ENCODE measurements at regions not wholly inside any gene's neighbourhood (a gene's known extent, or its start where the extent isn't known, plus 50 kb on each side); places are given as distances from the start of the nearest gene placed in this dataset.

DNA sequence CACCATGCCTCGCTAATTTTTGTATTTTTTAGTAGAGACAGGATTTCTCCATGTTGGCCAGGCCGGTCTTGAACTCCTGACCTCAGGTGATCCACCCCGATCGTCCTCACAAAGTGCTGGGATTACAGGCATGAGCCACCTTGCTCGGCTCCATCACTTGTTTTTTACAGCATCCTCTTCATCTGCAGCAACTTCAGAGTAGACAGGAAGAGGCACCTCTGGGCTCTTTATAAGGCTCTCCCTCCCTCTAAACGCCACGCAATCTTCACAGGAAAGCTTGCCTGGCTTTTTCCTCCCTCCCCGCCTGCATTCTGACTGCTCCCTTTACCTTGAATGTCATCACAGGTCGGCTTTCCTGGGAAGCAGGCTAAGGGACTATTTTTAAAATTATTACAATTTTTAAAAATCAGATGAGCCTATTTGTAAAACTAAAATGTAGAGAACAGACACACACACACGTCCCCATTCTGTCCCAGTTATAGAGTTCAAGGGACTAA lies 111.5 kb upstream of the LDB2 start:
- no peak overlapping the region for H3K4me3 ChIP-seq
- no peaks in the 10 kb centered on the region for H4K20me1 ChIP-seq (ENCODE audit: control insufficient read depth, insufficient read depth)
- 22% methylated on average over 10 of the region's 10 CpGs for WGBS (ENCODE audit: insufficient coverage, insufficient replicate concordance, low lambda C conversion rate, missing lambda C conversion rate)
- no peak overlapping the region for H3K4me2 ChIP-seq (ENCODE audit: control insufficient read depth, insufficient read depth)
- no peaks in the 10 kb centered on the region; a peak in 1 of 4 replicates for H3K27me3 ChIP-seq (replicated peaks in 1 of 2; ENCODE audit: control insufficient read depth in 2 of 2, insufficient read depth in 2 of 2, low read length in 1 of 2)
- intact Hi-C loops (cut with micrococcal nuclease; ENCODE audit: unreplicated experiment) (no loop called here), in situ Hi-C loops (cut with MboI) (no loop called here)
- DNase-seq (ENCODE audit: low read depth, low spot score) = no peak
- no peak overlapping the region for H3K27ac ChIP-seq (ENCODE audit: control insufficient read depth, insufficient read depth)
- no peaks in the 10 kb centered on the region for H3K36me3 ChIP-seq (ENCODE audit: control insufficient read depth in 2 of 2, insufficient read depth in 2 of 2, low read length in 1 of 2)
- no peak overlapping the region for H3K9ac ChIP-seq (ENCODE audit: control insufficient read depth, insufficient read depth, low read length)
- SMC1A ChIA-PET (ENCODE audit: uncharacterized antibody, unreplicated experiment) = no interaction called here
- POLR2A ChIA-PET = no interaction called here
- H3K9me3 ChIP-seq (replicated peaks; ENCODE audit: control insufficient read depth, insufficient read depth, low read length) = no peaks in the 10 kb centered on the region
- H3K79me2 ChIP-seq (ENCODE audit: control insufficient read depth, insufficient read depth, low read length) = no peaks in the 10 kb centered on the region
- BruUV-seq (replicated peaks) = no TSS peak
- no peak overlapping the region for H2AFZ ChIP-seq (ENCODE audit: control insufficient read depth, low read depth, low read length)
- H3K4me1 ChIP-seq (ENCODE audit: control insufficient read depth, insufficient read depth, low read length) = no peaks in the 10 kb centered on the region
- RAD21 ChIA-PET (ENCODE audit: unreplicated experiment) = no interaction called here
- no peak for ATAC-seq
- CTCF ChIA-PET = no interaction called here
- FAIRE-seq = no peak
- TF ChIP-seq SMAD1 (IDR thresholded peaks at IDR 0.05; ENCODE audit: low read depth, partially characterized antibody) (no peak), HDAC2 (IDR thresholded peaks at IDR 0.05) (no peak), BRCA1 (IDR thresholded peaks at IDR 0.05; ENCODE audit: low read depth, low read length) (no peak), CHD2 (IDR thresholded peaks at IDR 0.05; ENCODE audit: borderline replicate concordance, low read depth, low read length) (no peak)
- TF ChIP-seq, protein P1, sequence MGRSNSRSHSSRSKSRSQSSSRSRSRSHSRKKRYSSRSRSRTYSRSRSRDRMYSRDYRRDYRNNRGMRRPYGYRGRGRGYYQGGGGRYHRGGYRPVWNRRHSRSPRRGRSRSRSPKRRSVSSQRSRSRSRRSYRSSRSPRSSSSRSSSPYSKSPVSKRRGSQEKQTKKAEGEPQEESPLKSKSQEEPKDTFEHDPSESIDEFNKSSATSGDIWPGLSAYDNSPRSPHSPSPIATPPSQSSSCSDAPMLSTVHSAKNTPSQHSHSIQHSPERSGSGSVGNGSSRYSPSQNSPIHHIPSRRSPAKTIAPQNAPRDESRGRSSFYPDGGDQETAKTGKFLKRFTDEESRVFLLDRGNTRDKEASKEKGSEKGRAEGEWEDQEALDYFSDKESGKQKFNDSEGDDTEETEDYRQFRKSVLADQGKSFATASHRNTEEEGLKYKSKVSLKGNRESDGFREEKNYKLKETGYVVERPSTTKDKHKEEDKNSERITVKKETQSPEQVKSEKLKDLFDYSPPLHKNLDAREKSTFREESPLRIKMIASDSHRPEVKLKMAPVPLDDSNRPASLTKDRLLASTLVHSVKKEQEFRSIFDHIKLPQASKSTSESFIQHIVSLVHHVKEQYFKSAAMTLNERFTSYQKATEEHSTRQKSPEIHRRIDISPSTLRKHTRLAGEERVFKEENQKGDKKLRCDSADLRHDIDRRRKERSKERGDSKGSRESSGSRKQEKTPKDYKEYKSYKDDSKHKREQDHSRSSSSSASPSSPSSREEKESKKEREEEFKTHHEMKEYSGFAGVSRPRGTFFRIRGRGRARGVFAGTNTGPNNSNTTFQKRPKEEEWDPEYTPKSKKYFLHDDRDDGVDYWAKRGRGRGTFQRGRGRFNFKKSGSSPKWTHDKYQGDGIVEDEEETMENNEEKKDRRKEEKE (IDR thresholded peaks at IDR 0.05) = no peak

DNA sequence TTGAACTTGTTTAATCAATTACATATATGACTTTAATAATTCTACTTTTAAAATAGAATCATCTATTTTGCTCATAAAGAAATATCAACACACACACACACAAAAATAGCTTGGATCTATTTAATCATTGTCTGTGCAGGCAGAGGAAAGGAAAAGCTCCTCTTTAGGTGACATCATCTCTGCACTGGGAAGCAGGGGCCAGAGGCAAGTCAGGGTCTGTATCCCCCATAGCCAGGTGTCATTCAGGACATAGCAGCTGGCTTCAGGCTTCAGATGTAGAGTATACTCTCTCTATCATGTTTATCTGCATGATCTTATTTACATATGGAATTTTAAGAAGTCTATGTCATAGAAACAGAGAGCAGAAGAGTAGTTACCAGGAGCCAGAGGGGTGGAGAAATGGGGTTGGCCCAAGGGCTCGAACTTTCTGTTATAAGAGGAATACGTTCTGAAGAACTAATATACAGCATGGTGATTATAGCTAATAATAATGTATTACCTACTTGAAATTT lies 110.4 kb upstream of the LDB2 start:
- ChIA-PET POLR2A (no interaction called here), SMC1A (ENCODE audit: uncharacterized antibody, unreplicated experiment) (no interaction called here), CTCF (interaction anchor here (0.6 kb wide), 1 partner anchor 1088 kb away, joined by 4 read pairs; no protein-coding TSS in a partner anchor), RAD21 (ENCODE audit: unreplicated experiment) (no interaction called here)
- no peak for FAIRE-seq
- no peak for ATAC-seq
- no peaks in the 10 kb centered on the region for H3K79me2 ChIP-seq (ENCODE audit: control insufficient read depth, insufficient read depth, low read length)
- H3K36me3 ChIP-seq (ENCODE audit: control insufficient read depth in 2 of 2, insufficient read depth in 2 of 2, low read length in 1 of 2) = no peaks in the 10 kb centered on the region
- no peak overlapping the region for H3K9ac ChIP-seq (ENCODE audit: control insufficient read depth, insufficient read depth, low read length)
- intact Hi-C loops (cut with micrococcal nuclease; ENCODE audit: unreplicated experiment) = no loop called here
- H3K9me3 ChIP-seq (replicated peaks; ENCODE audit: control insufficient read depth, insufficient read depth, low read length) = no peaks in the 10 kb centered on the region
- in situ Hi-C loops (cut with MboI) = no loop called here
- no peak overlapping the region for H3K4me3 ChIP-seq
- 13% methylated on average over 2 of the region's 2 CpGs for WGBS (ENCODE audit: insufficient coverage, insufficient replicate concordance, low lambda C conversion rate, missing lambda C conversion rate)
- H3K4me1 ChIP-seq (ENCODE audit: control insufficient read depth, insufficient read depth, low read length) = no peaks in the 10 kb centered on the region
- no peak overlapping the region for H2AFZ ChIP-seq (ENCODE audit: control insufficient read depth, low read depth, low read length)
- H3K4me2 ChIP-seq (ENCODE audit: control insufficient read depth, insufficient read depth) = no peak overlapping the region
- DNase-seq (ENCODE audit: low read depth, low spot score) = no peak
- H3K27me3 ChIP-seq (replicated peaks in 1 of 2; ENCODE audit: control insufficient read depth in 2 of 2, insufficient read depth in 2 of 2, low read length in 1 of 2) = no peaks in the 10 kb centered on the region; a peak in 1 of 4 replicates
- no TSS peak for BruUV-seq (replicated peaks)
- H3K27ac ChIP-seq (ENCODE audit: control insufficient read depth, insufficient read depth) = no peak overlapping the region
- H4K20me1 ChIP-seq (ENCODE audit: control insufficient read depth, insufficient read depth) = no peaks in the 10 kb centered on the region
- no peak for TF ChIP-seq STAT3 (IDR thresholded peaks at IDR 0.05; ENCODE audit: low read depth, low read length)
- no peak for TF ChIP-seq LARP7 (IDR thresholded peaks at IDR 0.05)
- TF ChIP-seq ZZZ3 (IDR thresholded peaks at IDR 0.05; ENCODE audit: control insufficient read depth, insufficient read length, low read depth) = no peak
- no peak for TF ChIP-seq TCF7 (IDR thresholded peaks at IDR 0.05; ENCODE audit: borderline replicate concordance)
- no peak for TF ChIP-seq NFYB (IDR thresholded peaks at IDR 0.05; ENCODE audit: insufficient read depth, low read depth, low read length)
- no peak for TF ChIP-seq CBFB (IDR thresholded peaks at IDR 0.05; ENCODE audit: low read depth)
- no peak for TF ChIP-seq FOXK2 (IDR thresholded peaks at IDR 0.05)
- no peak for TF ChIP-seq PML (IDR thresholded peaks at IDR 0.05; ENCODE audit: low read length)
- no peak for TF ChIP-seq IKZF1 (conservative IDR thresholded peaks at IDR 0.05)
- no peak for TF ChIP-seq MYC (IDR thresholded peaks at IDR 0.05; ENCODE audit: insufficient read depth, insufficient read length, insufficient replicate concordance, low read length, severe bottlenecking)
- no peak for TF ChIP-seq ESRRA (IDR thresholded peaks at IDR 0.05; ENCODE audit: low read length)
- TF ChIP-seq KAT2A (conservative IDR thresholded peaks at IDR 0.05; ENCODE audit: control insufficient read depth, low read depth, low read length) = no peak
- TF ChIP-seq RELA (IDR thresholded peaks at IDR 0.05; ENCODE audit: borderline replicate concordance, partially characterized antibody) = no peak
